ENCODE measurements at regions not wholly inside any gene's neighbourhood (a gene's known extent, or its start where the extent isn't known, plus 50 kb on each side); places are given as distances from the start of the nearest gene placed in this dataset.

- Histone ChIP-seq H3K9ac (ENCODE audit: extremely low read depth, insufficient read length, low read length) (no peak overlapping the region), H3K18ac (ENCODE audit: insufficient read length, low read depth, low read length) (no peak overlapping the region), H4K20me1 (ENCODE audit: control insufficient read depth, insufficient read depth, insufficient read length) (no peaks in the 10 kb centered on the region), H3K79me1 (ENCODE audit: insufficient read depth, low read depth, low read length, poor library complexity, severe bottlenecking) (no peaks in the 10 kb centered on the region), H2BK120ac (ENCODE audit: low read depth, low read length, poor library complexity, severe bottlenecking) (no peak overlapping the region), H3K56ac (ENCODE audit: insufficient read length, low read depth, low read length) (no peak overlapping the region), H2BK20ac (ENCODE audit: low read depth, low read length, poor library complexity, severe bottlenecking) (no peak overlapping the region), H2BK5ac (ENCODE audit: insufficient read length, low read length) (no peak overlapping the region), H3K4me1 (ENCODE audit: insufficient read depth, low read length) (no peaks in the 10 kb centered on the region), H3K23me2 (ENCODE audit: insufficient read length, low read depth, low read length, poor library complexity, severe bottlenecking) (no peaks in the 10 kb centered on the region), H3K27me3 (ENCODE audit: insufficient read depth, low read length) (no peaks in the 10 kb centered on the region), H4K91ac (ENCODE audit: insufficient read length, low read depth, low read length) (no peak overlapping the region), H3T11ph (ENCODE audit: low read length) (no peak overlapping the region), H3K79me2 (ENCODE audit: insufficient read depth, low read length) (no peaks in the 10 kb centered on the region), H3K9me3 (ENCODE audit: control insufficient read depth, low read depth, low read length) (peaks cover 9% of the 10 kb centered on the region), H2AK5ac (ENCODE audit: insufficient read length, low read length) (no peak overlapping the region), H3K14ac (ENCODE audit: insufficient read depth, low read length) (no peak overlapping the region), H4K8ac (replicated peaks; ENCODE audit: insufficient read length, low read depth, low read length) (no peak overlapping the region), H2BK12ac (ENCODE audit: insufficient read length, low read depth, low read length) (no peak overlapping the region), H3K4me2 (ENCODE audit: insufficient read depth, insufficient read length, low read length) (no peak overlapping the region), H2BK15ac (ENCODE audit: low read depth, low read length) (no peak overlapping the region), H3K23ac (ENCODE audit: insufficient read length, low read depth, low read length) (no peak overlapping the region), H2AFZ (ENCODE audit: low read length) (no peak overlapping the region), H4K5ac (ENCODE audit: insufficient read length, low read depth, low read length) (no peak overlapping the region), H3K4ac (ENCODE audit: low read depth, low read length) (no peak overlapping the region), H3K27ac (ENCODE audit: insufficient read length, low read depth, low read length) (no peak overlapping the region)
- Mint-ChIP-seq H3K36me3 (ENCODE audit: insufficient read depth in 1 of 3, low read depth in 3 of 3) (peaks cover 7 to 19% (median 10%) of the 10 kb centered on the region in 3 experiments; a peak in 5 of 7 replicates), H3K27me3 (ENCODE audit: low read depth) (no peaks in the 10 kb centered on the region), H3K4me1 (no peaks in the 10 kb centered on the region), H3K4me3 (no peak overlapping the region), H3K9me3 (peaks cover 52 to 56% of the 10 kb centered on the region in 2 experiments), H3K27ac (no peak overlapping the region)
- no peak for DNase-seq
- WGBS (ENCODE audit: extremely low coverage, insufficient read length, low lambda C conversion rate) = no CpG with 5 or more reads among the region's 1 CpG
- TF ChIP-seq CTCF (conservative IDR thresholded peaks at IDR 0.05) = no peak
These were observed 742.3 kb upstream of the POU3F4 start for GRCh38 chrX:82765811-82766210.
